GM18511 (cell line): ENCODE measurements at regions not wholly inside any gene's neighbourhood (a gene's known extent, or its start where the extent isn't known, plus 50 kb on each side); places are given as distances from the start of the nearest gene placed in this dataset.
"Not testable (repeated sequence)": the region's sequence is repeated elsewhere in the genome, so short reads cannot be mapped to it uniquely, and the experiment has no call there.

ENCODE experiments used
- ATAC-seq: cut with Tn5 transposase; IDR thresholded peaks from one replicate; pipeline ENCODE4 v1.9.1; 2021; ENCODE audit warnings: mild to moderate bottlenecking, moderate library complexity; ENCODE audit not compliant: unreplicated experiment

- ATAC-seq: no peak
These were observed 467.0 kb downstream of the PPARGC1A start for GRCh38 chr4:23422878-23423277.

DNA sequence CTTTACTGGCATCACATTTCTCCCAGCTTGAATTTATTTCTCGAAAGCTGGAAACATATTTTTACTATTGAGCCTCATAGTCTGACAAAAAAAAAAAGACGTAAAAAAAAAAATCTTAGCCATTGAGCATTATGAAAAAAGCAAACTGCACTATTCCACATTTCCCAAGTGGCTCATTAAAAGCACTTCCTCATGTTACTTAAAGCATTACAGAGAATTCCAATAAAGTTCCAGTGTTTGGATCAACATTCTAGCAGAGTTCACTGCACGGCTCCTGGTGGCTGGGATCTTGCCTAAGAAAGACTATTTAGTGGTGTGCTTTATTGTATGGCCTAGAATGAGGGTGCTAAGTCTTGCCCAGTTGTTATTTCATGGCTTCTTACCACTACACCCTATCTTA lies 476.2 kb downstream of the PPARGC1A start:
- no peak for ATAC-seq

DNA sequence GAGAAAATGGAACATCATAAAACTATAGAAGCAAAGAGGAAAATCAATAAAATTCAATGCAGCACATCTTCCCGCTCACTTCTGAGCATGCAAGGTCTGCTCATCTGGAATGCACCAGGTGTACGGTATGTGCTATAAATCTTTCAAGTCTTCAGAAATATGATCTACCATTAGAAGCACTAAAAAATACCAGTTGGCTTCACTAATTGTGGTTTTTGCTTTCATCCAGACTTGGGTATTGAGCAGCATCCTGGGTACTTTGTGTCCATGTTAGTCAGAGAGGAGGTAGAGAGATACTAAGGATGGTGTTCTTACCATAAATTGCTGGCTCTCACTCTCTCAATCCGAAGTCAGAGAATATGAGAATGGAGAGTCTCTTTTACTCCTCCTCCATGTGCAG lies 477.1 kb downstream of the PPARGC1A start:
- no peak for ATAC-seq

DNA sequence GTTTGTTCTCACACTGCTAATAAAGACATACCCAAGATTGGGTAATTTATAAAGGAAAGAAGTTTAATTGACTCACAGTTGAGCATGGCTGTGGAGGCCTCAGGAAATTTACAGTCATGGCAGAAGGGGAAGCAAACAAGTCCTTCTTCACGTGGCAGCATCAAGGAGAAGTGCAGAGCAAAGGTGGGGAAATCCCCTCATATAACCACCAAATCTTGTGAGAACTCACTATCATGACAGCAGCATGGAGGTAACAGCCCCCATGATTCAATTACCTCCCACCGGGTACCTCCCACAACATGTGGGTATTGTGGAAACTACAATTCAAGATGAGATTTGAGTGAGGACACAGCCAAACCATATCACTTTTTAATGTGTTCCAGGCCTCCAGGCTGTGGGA lies 480.9 kb downstream of the PPARGC1A start:
- ATAC-seq: not testable (repeated sequence)

GRCh38 chr4:23401572-23401971 lies 488.3 kb downstream of the PPARGC1A start:
- ATAC-seq: no peak

- ATAC-seq: no peak
These were observed 496.9 kb downstream of the PPARGC1A start for GRCh38 chr4:23392860-23393458.

DNA sequence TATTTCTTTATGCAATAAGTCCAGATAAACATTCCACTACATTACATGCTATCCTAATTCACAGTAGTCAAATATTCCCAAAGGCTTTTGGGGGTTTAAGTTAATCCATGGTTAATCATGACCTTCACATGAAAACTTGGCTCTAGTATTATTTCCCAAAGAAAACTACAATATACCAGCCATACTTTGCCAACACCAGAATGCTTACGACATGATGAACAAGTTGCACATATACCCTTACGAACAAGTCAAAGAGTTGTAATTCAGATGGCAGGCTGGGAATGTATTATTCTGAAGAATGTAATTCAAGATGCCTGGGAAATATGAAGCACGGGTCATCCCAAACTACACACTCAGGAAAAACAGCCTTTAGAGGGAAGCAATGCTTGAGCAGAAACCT lies 499.6 kb downstream of the PPARGC1A start:
- ATAC-seq: no peak

DNA sequence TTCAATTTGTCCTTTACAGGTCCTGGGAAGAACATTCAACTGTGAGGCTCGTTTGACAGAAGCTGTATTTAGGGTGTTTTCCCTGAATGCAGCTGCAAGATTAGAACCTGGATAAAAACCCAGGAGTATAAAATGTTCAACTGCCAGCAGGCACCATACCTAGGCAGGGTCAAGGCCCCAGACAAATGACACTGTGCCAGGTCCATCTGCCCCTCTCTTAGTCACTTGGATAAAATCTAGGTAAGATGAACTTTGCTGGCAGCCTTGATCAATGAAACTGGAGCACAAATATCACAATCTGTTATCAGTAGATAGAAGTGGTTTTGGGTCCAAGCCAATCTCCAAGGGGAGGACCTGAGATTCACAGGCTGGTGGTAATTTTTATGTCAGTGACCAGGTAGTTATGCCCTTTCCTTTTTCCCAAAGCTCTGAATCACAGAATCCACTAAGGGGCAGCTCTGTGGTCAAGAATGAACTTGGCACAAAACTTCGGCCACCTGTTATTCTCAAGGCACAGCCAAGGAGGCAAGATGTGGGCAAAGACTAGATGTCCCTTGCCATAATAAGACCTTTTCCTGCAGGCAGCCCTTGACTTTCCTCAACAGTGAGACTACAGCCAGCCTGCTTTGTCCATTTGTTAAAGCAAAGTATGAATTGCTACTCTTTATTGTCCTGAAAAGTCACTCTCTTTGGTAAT lies 501.0 kb downstream of the PPARGC1A start:
- ATAC-seq: no peak

GRCh38 chr4:23388255-23388654 lies 501.6 kb downstream of the PPARGC1A start:
- ATAC-seq: no peak

GRCh38 chr4:23384741-23385140 lies 505.1 kb downstream of the PPARGC1A start:
- no peak for ATAC-seq

- ATAC-seq: no peak
These were observed 507.0 kb downstream of the PPARGC1A start for GRCh38 chr4:23382879-23383278.

GRCh38 chr4:23374259-23374658 lies 515.6 kb downstream of the PPARGC1A start:
- no peak for ATAC-seq

GRCh38 chr4:23373261-23373660 lies 516.6 kb downstream of the PPARGC1A start:
- no peak for ATAC-seq

DNA sequence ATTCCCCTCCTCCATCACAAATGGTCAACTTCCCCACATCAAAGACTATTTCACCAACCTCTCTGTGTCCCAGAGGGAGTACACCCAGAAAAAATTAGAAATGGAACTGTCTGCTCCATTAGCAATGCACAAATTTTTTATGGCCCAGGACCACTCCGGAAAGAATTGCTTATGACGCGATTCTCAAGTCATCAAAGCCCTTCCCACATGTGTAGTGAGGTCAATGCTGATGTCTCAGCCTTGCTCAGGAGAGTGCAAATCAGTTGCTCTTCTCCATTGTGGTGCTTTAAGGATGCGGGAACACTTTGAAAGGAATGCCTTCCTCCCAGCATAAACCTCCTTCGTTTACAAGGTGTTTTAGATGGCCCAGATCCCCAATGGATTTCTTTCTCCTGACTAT lies 518.3 kb downstream of the PPARGC1A start:
- no peak for ATAC-seq

- ATAC-seq: no peak
These were observed 520.5 kb downstream of the PPARGC1A start for GRCh38 chr4:23369331-23369730.

- no peak for ATAC-seq
These were observed 521.7 kb downstream of the PPARGC1A start for GRCh38 chr4:23368081-23368697.

GRCh38 chr4:23366557-23366906 lies 523.3 kb downstream of the PPARGC1A start:
- no peak for ATAC-seq

GRCh38 chr4:23365871-23366556 lies 523.8 kb downstream of the PPARGC1A start:
- no peak for ATAC-seq

DNA sequence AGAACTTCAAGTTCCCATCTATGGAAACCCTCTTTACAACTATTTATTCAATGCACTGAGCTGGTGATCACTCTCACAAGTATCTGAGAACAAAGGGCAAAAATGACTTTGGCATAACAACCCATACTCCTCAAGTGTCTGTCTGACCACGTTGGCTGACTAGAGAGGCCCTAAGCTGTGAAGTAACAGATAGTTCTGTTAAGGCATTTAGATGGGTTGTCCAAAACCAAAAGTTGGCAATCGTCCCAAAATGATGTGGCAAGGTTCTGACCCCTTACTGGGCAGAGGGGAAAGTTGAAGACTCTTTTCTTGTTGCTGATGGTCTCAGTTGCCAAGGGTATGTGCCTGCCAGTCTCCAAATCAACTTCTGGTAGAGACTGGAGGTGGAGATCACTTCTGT lies 524.8 kb downstream of the PPARGC1A start:
- ATAC-seq: no peak

- no peak for ATAC-seq
These were observed 525.7 kb downstream of the PPARGC1A start for GRCh38 chr4:23364167-23364566.

DNA sequence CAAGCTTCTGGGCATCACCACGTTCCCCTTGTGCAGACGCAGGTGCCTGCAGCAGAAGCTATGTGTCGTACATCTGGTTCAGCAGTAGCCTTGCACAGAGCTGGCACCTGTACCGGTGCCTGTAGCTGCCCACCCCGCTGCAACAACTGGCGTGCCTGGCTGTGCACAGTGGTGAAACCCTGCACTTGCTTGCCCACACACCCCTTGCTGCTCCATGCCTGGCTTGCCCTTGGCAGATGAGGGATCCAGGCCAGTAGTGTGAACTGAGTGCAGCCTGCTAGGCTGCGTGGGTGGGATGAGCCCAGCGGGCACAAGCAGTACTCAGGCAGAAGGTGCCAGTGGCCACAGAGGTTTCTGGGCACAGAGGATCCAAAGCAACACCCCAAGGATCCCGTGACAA lies 528.4 kb downstream of the PPARGC1A start:
- no peak for ATAC-seq

GRCh38 chr4:23360718-23361117 lies 529.1 kb downstream of the PPARGC1A start:
- no peak for ATAC-seq
